ENCODE measurements at regions not wholly inside any gene's neighbourhood (a gene's known extent, or its start where the extent isn't known, plus 50 kb on each side); places are given as distances from the start of the nearest gene placed in this dataset.
"Not testable (repeated sequence)": the region's sequence is repeated elsewhere in the genome, so short reads cannot be mapped to it uniquely, and the experiment has no call there.

GRCh38 chr11:67885574-67885973 is 118.3 kb downstream of the UNC93B1 start:
- H3K27ac ChIP-seq (replicated peaks); intact Hi-C loops (cut with micrococcal nuclease); DNase-seq; H3K36me3 ChIP-seq; H3K9me3 ChIP-seq (replicated peaks); H3K4me1 ChIP-seq: not testable (repeated sequence)
- H3K4me3 ChIP-seq = peak overlapping the region; percentile 52
- peaks cover 20% of the 10 kb centered on the region for H3K27me3 ChIP-seq (ENCODE audit: low read depth)

GRCh38 chr11:67884761-67885558 is 118.9 kb downstream of the UNC93B1 start:
- H3K4me1 ChIP-seq; DNase-seq; H3K9me3 ChIP-seq (replicated peaks); H3K36me3 ChIP-seq; intact Hi-C loops (cut with micrococcal nuclease); H3K27ac ChIP-seq (replicated peaks): not testable (repeated sequence)
- Histone ChIP-seq H3K4me3 (peak overlapping the region; percentile 52), H3K27me3 (ENCODE audit: low read depth) (peaks cover 16% of the 10 kb centered on the region)

DNA sequence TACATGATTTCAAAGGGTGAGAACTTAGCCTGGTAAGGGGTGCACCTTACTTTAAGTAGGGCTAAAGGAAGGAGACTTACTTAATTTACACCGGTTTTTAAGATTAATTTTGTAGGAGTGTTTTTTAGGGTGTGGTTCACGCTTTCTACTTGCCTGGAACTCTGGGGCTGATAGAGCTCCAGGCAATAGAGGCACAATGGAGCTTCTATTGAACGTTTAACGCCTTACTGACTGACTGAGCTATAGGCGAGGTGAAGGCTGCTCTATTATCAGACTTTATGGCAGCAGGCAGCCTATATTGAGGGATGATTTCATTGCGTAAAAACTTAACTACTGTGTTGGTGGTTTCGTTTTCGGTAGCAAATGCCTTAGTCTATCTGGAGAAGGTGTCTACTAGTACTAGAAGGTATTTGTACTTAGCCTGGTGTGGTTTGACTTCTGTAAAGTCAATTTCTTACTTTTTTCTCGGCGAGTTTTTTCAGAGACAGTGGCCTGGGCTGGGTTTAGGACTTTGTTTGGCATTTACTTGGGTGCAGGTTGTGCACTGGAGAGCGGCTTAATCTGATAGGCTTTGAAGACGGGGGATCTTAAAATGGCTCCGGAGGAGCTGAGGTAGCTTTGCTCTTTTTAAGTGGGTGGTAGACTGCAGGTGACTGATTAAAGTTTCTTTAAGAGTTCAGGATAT is 119.7 kb downstream of the UNC93B1 start:
- intact Hi-C loops (cut with micrococcal nuclease); H3K27ac ChIP-seq (replicated peaks): not testable (repeated sequence)
- H3K4me3 ChIP-seq = peak overlapping the region; percentile 52

GRCh38 chr11:67882304-67882703 is 121.6 kb downstream of the UNC93B1 start:
- H3K36me3 ChIP-seq; H3K27ac ChIP-seq (replicated peaks); DNase-seq; H3K27me3 ChIP-seq (ENCODE audit: low read depth); H3K4me1 ChIP-seq; H3K4me3 ChIP-seq; H3K9me3 ChIP-seq (replicated peaks); intact Hi-C loops (cut with micrococcal nuclease): not testable (repeated sequence)

More for the DNA sequence above, 119.7 kb downstream of the UNC93B1 start:
- not testable (repeated sequence) for DNase-seq; H3K4me1 ChIP-seq; H3K9me3 ChIP-seq (replicated peaks); H3K36me3 ChIP-seq
- peaks cover 16% of the 10 kb centered on the region for H3K27me3 ChIP-seq (ENCODE audit: low read depth)

- H3K4me3 ChIP-seq; H3K27me3 ChIP-seq (ENCODE audit: low read depth); DNase-seq; intact Hi-C loops (cut with micrococcal nuclease); H3K4me1 ChIP-seq; H3K27ac ChIP-seq (replicated peaks); H3K36me3 ChIP-seq; H3K9me3 ChIP-seq (replicated peaks): not testable (repeated sequence)
These were observed 122.1 kb downstream of the UNC93B1 start for GRCh38 chr11:67881836-67882235.

DNA sequence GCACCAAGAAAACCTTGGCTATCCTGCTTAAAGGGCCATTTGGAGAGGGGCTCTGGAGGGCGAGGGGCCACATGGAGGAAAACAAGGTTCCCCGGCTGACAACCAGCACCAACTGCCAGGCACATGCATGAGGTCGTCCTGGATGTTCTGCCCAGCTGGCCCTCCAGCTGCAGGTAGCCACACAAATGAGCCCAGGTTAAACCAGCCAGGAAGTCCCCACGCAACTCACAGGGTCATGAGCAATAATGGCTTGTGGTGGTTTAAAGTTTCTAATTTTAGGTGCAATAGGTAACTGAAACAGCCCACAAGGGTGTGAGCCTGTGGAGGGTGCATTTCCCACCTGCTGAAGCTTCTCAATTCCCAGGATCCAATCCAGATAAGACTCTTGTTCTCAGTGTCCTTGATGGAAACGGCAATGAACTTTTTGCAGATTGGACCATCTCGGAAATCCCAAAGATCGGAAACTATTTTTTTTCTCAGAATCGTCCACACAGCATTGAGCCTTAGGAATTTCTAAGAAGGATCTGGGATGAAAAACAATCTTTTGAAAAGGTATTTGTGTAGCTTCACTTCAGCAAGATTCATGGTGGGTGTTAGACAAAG is 123.2 kb downstream of the UNC93B1 start:
- intact Hi-C loops (cut with micrococcal nuclease); DNase-seq; H3K9me3 ChIP-seq (replicated peaks); H3K27ac ChIP-seq (replicated peaks); H3K4me1 ChIP-seq; H3K36me3 ChIP-seq; H3K27me3 ChIP-seq (ENCODE audit: low read depth); H3K4me3 ChIP-seq: not testable (repeated sequence)

- H3K4me1 ChIP-seq; H3K4me3 ChIP-seq; H3K27me3 ChIP-seq (ENCODE audit: low read depth); H3K27ac ChIP-seq (replicated peaks); H3K9me3 ChIP-seq (replicated peaks); H3K36me3 ChIP-seq; intact Hi-C loops (cut with micrococcal nuclease); DNase-seq: not testable (repeated sequence)
These were observed 125.2 kb downstream of the UNC93B1 start for GRCh38 chr11:67878666-67879065.

- DNase-seq; intact Hi-C loops (cut with micrococcal nuclease); H3K4me1 ChIP-seq; H3K9me3 ChIP-seq (replicated peaks); H3K36me3 ChIP-seq; H3K4me3 ChIP-seq; H3K27ac ChIP-seq (replicated peaks): not testable (repeated sequence)
- peaks cover 17% of the 10 kb centered on the region for H3K27me3 ChIP-seq (ENCODE audit: low read depth)
These were observed 126.6 kb downstream of the UNC93B1 start for GRCh38 chr11:67877316-67877715.

DNA sequence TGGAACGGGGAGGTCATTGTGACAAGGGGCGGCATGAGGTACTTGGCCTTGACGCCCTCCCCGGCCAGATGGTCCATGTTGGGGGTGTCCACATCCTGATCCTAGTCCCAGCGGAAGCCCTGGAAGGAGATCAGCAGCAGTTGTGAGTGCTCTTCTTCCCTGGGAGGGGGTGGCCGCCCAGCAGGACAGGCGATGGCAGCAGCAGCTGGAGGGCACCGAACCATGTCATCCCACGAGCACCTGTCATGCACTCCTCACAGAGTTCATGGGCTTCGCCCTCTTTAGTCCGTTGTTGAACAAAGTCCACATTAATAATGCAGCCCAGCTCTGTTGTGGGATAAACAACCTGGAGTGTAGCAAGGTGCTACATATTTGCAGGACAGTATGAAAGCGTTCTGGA is 130.7 kb downstream of the UNC93B1 start:
- H3K4me1 ChIP-seq; H3K27ac ChIP-seq (replicated peaks); DNase-seq; H3K9me3 ChIP-seq (replicated peaks); intact Hi-C loops (cut with micrococcal nuclease); H3K36me3 ChIP-seq; H3K4me3 ChIP-seq: not testable (repeated sequence)
- peaks cover 29% of the 10 kb centered on the region for H3K27me3 ChIP-seq (ENCODE audit: low read depth)

DNA sequence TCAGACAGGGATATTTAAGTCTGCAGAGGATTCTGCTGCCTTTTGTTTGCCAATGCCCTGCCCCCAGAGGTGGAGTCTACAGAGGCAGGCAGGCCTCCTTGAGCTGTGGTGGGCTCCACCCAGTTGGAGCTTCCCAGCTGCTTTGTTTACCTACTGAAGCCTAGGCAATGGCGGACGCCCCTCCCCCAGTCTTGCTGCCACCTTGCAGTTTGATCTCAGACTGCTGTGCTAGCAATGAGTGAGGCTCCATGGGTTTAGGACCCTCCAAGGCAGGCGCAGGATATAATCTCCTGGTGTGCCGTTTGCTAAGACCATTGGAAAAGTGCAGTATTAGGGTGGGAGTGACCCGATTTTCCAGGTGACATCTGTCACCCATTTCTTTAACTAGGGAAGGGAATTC is 132.7 kb downstream of the UNC93B1 start:
- not testable (repeated sequence) for H3K9me3 ChIP-seq (replicated peaks); H3K4me1 ChIP-seq; DNase-seq

GRCh38 chr11:67862896-67863295 is 141.0 kb downstream of the UNC93B1 start:
- H3K4me3 ChIP-seq; H3K27me3 ChIP-seq (ENCODE audit: low read depth); H3K9me3 ChIP-seq (replicated peaks); H3K4me1 ChIP-seq; intact Hi-C loops (cut with micrococcal nuclease); H3K27ac ChIP-seq (replicated peaks); H3K36me3 ChIP-seq; DNase-seq: not testable (repeated sequence)

More for the DNA sequence above, 132.7 kb downstream of the UNC93B1 start:
- H3K27me3 ChIP-seq (ENCODE audit: low read depth) = peaks cover 29% of the 10 kb centered on the region
- intact Hi-C loops (cut with micrococcal nuclease); H3K36me3 ChIP-seq; H3K27ac ChIP-seq (replicated peaks); H3K4me3 ChIP-seq: not testable (repeated sequence)

Measured in left ventricle myocardium inferior (tissue), 1 donor.